ENCODE measurements at regions not wholly inside any gene's neighbourhood (a gene's known extent, or its start where the extent isn't known, plus 50 kb on each side); places are given as distances from the start of the nearest gene placed in this dataset.

GRCh38 chr4:179751669-179752068 lies 2309.4 kb upstream of the AGA start:
- no peak for DNase-seq

GRCh38 chr4:179755322-179755721 lies 2313.1 kb upstream of the AGA start:
- peak; percentile 96 for DNase-seq

GRCh38 chr4:179757641-179758040 lies 2315.4 kb upstream of the AGA start:
- DNase-seq: peak; percentile 66

- DNase-seq: no peak
These were observed 2320.6 kb upstream of the AGA start for GRCh38 chr4:179762840-179763239.

DNA sequence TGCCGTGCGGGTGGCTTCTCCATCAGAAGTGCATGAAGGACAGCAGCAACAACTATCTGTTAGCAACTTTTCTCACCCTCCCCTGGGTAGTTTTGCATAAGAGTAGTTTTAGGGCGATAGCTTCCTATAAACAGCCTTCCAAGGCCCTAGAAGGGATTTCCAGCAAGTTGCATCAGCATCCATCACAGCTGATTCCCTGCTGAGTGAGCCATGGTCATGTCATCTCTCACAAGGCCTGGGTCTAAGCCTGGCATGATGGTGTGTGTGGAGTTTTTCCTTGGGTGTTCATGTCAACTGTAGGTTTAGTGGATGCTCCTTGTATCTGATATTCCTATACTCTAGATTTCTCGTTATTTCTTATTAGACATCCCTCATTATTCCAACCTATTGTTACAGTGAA lies 2324.7 kb upstream of the AGA start:
- peak; percentile 64 for DNase-seq

DNA sequence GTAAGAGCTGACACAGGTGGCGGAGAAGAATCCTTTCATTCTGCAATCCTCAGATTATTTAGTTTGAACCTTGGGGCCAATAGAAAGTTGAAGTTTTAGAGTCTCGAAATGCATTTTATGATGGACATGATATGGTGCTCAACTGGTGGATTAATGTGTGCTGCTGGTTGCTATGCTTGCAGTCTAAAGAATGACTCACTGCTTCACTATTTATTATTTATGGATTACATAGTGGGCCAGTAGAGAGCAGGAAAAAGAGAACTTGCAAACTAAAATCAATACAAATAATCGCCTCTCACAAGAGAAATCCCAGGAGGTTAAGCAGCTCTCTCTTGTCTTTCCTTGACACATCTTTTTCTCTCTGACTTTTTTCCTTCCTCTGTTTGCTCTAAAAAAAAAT lies 2326.8 kb upstream of the AGA start:
- DNase-seq: no peak

GRCh38 chr4:179797738-179798137 lies 2355.5 kb upstream of the AGA start:
- DNase-seq: no peak

DNA sequence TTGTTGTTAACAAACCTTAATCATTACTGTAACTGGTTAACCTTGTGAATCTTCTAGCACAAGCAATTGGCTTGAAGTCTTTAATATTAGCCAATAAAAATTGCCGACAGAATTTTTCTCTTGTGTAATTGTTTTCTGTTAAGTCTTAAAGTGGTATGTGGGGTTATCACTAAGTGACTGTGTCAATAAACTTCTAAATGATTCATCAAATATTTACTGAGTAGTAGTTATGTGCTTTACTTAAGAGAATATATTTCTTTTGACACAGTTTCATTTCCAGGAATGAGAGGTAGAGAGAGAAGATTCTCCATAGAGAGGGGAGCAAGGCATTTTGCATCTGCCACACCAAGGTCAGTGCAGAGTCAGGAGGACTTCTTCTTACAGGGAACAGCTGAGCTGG lies 2361.6 kb upstream of the AGA start:
- no peak for DNase-seq

GRCh38 chr4:179804440-179804839 lies 2362.2 kb upstream of the AGA start:
- DNase-seq: no peak

GRCh38 chr4:179817317-179817716 lies 2375.1 kb upstream of the AGA start:
- DNase-seq: no peak

DNA sequence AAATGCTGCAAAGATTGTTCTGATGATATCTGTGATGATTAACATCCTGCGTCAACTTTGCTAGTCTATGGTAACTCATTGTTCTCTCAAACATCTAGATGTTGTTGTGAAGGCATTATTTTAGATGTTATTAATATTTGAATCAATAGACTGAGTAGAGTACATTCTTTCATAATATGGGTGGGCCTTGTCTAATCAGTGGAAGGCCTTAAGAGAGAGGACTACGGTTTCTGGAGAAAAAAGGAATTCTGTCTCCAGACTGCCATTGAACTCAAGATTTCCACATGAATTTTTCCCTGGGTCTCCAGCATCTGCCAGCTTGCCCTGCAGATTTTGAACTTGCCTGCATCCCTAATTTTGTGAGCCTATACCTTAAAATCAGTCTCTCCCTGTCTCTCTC lies 2381.1 kb upstream of the AGA start:
- DNase-seq: no peak

DNA sequence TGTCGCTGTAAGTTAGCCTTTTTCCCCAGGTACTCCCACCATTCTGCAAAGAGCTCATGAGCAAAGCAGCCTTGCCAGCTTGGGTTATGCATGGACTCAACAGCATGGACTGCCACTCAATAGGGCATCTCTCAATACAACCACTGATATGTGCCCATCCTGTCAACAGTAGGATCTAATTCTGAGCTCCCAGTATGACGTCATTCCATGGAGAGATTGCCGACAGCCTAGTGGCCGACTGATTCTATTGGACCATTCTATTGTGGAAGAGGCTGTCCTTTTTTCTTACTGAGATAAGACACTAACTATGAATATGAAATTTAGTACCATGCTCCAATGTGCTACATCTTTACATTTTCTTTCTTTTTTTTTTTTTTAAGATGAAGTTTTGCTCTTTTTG lies 2389.0 kb upstream of the AGA start:
- DNase-seq: no peak

DNA sequence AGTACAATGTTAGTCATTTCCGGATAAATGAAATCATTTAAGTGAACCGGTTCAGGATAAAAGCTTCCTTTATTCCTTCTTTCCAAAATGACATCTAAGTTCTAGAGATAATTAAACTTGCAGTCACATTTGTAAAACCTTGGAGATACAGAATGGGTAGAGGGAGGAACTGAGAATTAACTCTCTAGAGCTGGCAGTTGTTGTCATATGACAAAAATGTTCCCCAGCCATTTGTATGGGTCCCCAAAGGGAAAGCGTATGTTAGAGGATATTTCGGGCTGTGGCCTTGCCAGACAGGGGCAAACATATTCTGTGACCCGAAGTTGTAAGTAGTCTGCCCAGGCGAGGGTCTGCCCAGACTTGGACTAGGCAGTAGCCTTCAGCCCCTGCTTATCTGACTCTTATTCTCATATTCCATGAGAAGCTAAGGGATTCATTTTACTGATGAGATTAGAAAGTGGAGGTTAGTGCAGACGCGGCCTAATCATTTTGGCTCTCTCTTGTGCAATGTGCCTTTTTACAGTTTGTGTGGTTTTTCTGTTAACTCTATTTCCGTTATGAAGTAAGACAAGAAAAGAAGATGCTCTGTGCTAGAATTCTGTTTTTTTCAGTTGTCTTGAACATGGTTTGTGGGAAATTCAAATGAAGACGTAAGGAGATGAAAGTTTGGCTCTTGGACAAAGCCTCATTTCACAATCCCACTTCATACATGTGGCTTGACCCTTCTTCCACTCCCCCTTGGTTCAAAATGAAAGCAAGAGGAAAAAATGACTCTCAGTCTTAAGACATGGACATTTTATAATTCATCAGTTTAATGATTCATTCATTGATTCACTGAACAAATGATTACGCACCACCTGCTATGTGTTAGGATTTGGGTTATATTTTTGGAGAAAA lies 2394.2 kb upstream of the AGA start:
- peak; percentile 82 for DNase-seq

DNA sequence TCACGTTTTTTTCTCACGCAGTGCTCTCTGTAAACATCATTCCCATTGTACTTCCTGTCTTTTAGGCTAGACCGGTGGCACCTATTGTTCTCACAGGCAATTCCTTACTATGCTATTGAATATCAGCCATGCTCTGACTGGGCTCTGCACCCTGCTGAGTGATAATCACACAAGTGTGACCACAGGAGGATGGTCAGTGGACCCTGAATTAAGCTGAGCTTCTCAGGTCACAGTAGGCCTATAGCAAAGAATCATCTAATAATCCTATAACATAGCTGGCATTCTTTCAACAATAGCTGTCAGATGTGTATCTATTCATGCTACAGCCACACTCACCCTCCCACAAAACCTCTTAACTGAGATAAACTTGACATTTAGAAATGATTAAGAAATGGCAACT lies 2399.8 kb upstream of the TENM3 start:
- DNase-seq: peak; percentile 38

GRCh38 chr4:179855469-179855868 lies 2387.7 kb upstream of the TENM3 start:
- DNase-seq: no peak

GRCh38 chr4:179858221-179858620 lies 2385.0 kb upstream of the TENM3 start:
- DNase-seq: no peak

DNA sequence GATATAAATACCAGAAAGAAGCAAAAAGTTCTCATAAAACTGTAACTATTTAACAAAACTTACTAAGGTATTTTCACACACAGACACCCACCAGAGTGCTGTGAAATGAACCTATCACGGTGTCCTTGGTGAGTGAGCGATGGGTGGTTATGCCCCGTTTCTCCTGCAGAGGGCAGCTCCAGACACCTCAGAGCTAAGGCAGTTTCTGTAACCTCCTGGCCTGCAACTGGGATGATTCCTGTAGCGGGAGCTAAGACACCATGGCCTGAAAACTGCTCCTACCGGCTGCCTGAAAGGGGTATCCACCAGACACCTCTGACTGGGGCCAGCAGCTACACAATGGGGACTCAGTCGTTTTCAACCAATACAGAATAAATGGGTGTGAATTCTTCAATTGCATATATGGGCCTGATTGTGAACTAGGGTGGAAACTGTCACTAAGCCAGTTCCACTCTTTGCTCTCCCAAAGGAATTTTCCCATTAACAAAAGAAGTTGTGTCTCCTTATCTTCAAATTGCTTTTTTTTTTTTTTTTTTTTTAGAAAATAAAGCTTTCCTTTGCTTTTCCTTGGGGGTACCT lies 2375.8 kb upstream of the TENM3 start:
- peak; percentile 92 for DNase-seq

- peak; percentile 35 for DNase-seq
These were observed 2371.5 kb upstream of the TENM3 start for GRCh38 chr4:179871726-179872125.

GRCh38 chr4:179872755-179873154 lies 2370.4 kb upstream of the TENM3 start:
- DNase-seq: no peak

- peak; percentile 16 for DNase-seq
These were observed 2362.4 kb upstream of the TENM3 start for GRCh38 chr4:179880756-179881155.

- no peak for DNase-seq
These were observed 2349.0 kb upstream of the TENM3 start for GRCh38 chr4:179894066-179894778.

- no peak for DNase-seq
These were observed 2323.6 kb upstream of the TENM3 start for GRCh38 chr4:179919587-179919986.

GRCh38 chr4:179927473-179927872 lies 2315.7 kb upstream of the TENM3 start:
- no peak for DNase-seq

DNA sequence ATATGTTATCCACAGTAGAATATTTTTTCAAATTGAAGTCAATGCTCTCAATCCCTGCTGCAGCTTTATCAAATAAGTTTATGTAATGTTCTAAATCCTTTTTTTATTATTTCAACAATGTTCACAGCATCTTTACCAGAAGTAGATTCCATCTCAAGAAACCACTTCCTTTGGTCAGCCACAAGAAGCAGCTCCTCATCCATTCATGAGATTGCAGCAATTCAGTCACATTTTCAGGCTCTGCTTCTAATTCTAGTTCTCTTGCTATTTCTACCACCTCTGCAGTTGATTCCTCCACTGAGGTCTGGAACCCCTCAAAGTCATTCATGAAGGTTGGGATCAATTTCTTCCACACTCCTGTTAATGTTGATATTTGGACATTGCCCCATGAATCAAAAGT lies 2301.3 kb upstream of the TENM3 start:
- peak; percentile 34 for DNase-seq
